22Rv1 (cell line): ENCODE measurements at regions not wholly inside any gene's neighbourhood (a gene's known extent, or its start where the extent isn't known, plus 50 kb on each side); places are given as distances from the start of the nearest gene placed in this dataset.

Experiments used
- CTCF ChIP-seq: fragments of 450-650 bp; IDR thresholded peaks from 2 replicates; pipeline ENCODE4 v1.5.1; 2017; ENCODE audit warnings: mild to moderate bottlenecking
- ZFX ChIP-seq: fragments of 450-650 bp; IDR thresholded peaks from 2 replicates; pipeline ENCODE4 v1.6.1; 2017; ENCODE audit warnings: antibody characterized with exemption, borderline replicate concordance

GRCh38 chr1:217139513-217139912 lies 416.3 kb upstream of the ESRRG start:
- no peak for TF ChIP-seq CTCF
- no peak for TF ChIP-seq ZFX
